Hematopoietic multipotent progenitor cell treated with erythropoietin and hydrocortisone succinate and interleukin-3 and kit ligand, for 8 days (in vitro differentiated cells): ENCODE measurements at regions not wholly inside any gene's neighbourhood (a gene's known extent, or its start where the extent isn't known, plus 50 kb on each side); places are given as distances from the start of the nearest gene placed in this dataset.
"Not testable (repeated sequence)": the region's sequence is repeated elsewhere in the genome, so short reads cannot be mapped to it uniquely, and the experiment has no call there.

Experiments used
- DNase-seq: peaks from one replicate; pipeline ENCODE4 v3.0.0-alpha.2; 2015

DNA sequence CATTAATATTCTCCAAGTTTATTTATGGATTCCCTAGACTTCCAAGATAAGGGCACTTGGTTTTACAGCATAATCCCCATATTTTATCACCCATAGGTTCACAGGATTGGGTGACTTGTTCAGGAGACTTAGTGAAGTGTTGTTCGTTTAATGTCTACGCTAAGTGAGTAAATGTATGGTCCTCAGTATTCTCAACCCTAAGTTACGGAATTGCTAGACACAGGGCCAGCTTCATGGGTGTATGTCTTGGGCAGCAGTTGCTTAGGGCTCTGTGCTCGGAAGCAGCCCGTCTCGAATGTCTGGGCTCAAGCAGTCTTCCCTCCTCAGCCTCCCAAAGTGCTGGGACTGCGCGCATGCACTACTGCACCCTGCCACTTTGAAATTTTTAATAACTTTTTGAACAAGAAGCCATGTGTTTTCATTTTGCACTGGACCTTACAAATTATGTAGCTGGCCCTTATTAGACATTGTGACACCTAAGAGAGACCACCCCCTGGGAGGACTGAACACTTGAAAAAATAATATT, 91.5 kb upstream of the ZNF217 start:
- DNase-seq, result no peak

DNA sequence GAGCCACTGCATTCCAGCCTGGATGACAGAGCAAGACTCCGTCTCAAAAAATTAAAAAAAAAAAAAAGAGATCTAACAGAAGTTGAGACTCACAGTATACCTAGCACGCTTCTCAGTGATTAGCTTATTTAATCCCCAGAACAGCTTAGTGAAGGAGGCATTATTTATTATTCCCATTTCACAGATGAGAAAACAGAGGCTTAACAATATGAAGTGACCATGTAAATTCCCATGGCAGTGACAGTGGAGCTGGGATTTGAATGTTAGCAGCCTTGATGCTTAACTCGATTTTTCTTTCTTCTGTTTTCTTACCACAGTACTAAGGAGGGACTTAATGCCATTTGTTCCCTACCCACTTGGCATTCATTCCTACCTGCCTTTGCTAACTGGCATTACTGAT, 89.9 kb upstream of the ZNF217 start:
- no peak for DNase-seq

DNA sequence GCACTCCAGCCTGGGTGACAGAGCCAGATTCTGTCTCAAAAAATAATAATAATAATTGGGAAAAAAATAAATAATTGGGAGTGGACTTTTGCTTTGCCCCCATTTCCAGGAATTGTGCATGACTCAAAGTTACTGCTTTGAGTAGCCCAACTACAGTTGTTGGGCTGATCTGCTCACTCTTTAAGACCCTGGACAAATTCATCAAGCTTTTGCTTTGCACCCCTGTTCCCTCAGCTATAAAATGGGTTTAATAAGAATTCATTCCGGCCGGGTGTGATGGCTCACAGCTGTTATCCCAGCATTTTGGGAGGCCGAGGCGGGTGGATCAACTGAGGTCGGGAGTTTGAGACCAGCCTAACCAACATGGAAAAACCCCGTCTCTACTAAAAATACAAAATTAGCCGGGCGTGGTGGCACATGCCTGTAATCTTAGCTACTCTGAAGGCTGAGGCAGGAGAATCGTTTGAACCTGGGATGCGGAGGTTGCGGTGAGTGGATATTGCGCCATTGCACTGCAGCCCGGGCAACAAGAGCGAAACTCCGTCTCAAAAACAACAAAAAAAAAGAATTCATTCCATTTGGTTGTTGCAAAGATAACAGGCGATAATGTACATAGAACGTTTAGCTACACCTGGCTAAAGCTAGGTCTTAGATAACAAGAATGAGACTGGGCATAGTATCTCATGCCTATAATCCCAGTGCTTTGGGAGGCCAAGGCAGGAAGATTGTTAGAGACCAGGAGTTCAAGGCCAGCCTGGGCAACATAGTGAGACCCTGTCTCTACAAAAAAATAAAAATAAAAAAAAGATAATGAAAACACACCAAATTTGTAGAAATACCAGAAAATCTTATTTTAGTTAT, 87.9 kb upstream of the ZNF217 start:
- no peak for DNase-seq

DNA sequence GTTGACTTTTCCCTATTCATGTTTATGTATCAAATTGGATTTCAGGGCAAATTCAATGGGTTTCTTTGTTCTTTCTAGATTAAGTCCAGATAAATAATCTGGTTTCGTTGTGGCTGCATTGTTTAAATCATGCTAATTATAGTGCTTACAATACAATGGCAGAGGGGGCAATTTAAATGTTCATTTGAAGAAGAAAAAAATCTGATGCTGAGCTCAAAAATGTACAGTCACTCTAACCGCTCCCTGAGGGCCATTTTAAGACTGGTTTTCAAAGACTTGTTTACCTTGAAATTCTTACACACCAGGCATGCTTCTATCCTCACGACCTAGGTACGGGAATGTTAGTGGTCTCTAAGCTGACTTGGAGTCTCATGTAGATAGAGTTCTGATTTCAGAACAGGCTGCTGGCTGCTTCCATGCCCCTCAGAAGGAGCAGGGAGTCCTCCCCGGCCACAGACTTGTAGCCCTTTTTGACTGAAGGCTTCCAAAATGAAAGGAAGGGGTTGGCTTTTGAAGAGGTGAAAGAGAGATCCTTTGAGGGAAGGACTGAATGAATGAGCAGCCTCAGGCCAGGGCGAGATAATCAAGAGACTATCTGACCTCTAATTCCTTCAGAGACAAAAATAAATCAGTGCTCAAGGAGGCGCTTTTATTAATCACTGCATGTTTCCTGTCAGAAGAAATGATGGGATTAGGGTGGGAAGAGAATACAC, 86.1 kb upstream of the ZNF217 start:
- DNase-seq, result no peak

DNA sequence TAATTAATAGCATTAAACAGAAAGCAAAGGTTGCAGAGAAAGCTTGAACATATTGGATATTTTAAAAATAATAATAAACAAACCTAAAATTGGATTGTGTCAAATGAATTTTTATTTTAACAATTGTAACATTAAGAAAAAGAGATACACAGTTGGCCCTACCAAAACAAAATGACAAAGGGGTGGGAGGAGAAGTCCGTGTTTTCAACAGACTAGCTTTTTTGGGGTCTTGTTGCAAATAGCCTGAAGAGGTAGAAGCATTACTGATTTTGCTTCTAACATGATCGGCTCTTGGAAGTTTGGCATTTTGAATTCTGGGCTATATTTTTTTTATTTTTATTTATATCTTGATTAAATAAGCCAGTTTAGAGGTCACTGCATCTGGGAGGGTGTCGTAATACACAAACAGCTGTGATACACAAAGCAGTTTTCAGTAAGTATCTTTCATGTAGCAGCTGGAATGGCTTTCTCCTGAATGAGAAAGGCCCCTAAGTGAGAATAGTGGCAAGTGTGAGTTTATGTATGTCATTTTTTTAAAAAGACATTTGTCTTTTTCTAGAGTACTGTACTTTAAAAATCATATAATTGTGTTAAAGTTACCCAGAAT, 85.5 kb upstream of the ZNF217 start:
- no peak for DNase-seq

DNA sequence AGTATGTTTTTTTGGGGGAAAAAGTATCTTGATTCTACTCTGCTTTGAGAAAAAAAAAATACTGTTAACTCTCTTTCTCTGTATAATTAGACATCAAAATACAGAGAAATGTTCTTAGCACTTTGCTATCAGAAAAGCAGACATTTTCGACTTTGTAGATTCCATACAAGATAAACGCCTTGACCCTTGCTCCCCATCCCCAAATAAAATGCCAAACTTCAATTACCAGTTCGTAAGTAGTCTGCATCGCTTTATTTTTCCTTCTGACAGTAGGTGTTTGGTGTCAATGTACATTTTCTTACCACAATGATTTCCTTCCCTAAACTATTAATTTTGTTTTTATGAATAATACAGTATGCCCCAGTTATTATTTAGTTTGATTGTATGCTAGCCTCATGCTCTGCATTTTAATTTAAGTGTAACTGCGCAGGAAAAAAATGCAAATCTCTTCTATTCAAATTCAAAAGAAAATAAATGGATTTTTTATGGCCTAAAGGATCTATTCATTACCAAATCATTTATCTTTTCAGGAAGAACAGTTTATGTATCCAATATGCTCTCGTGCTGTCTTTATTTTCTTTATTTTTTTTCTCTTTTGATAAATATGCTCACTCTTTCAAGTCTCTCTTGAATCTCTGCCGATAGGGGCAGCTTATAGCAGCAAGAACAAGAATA, 84.8 kb upstream of the ZNF217 start:
- no peak for DNase-seq

DNA sequence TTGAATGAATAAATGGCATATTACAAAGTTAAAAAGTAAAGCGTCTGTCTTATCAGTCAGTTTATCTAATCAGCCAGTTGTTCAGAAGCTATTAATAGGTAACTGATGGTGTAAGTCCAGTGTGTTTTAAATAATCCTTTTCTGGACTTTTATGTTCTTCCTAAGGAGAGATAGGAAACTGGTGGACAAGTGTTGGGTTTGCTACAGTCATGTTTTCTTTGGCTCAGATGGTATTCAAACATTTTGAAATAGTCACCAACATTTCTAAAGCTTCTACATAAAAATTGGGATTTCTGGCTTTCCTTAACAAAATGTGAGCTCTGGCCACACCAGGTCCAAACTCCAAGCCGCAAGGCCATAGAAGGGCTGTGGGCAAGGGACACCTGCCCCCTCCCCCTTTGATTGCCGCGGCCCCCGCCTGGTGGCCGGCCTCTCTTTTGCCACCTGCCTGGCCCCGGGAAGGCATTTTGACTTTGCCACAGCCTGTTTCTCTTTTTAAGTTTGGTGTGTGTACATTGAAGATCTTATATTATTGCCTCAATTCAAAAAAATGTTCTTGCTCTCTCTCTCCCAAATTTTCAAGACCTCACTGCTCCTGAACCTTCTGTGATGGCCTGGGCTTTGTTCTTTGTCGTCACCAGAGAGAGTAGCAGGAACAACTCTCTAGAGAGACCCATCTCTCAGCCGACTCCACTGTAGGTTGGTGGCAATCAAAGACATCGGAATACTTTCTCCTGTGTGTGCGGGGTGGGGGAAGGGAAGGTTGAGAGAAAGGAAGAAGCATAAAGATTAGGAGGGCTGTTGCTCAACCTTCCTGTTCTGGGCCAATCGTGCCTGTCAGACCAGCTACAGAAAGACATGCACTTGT, 84.0 kb upstream of the ZNF217 start:
- DNase-seq, result peak; percentile 73

DNA sequence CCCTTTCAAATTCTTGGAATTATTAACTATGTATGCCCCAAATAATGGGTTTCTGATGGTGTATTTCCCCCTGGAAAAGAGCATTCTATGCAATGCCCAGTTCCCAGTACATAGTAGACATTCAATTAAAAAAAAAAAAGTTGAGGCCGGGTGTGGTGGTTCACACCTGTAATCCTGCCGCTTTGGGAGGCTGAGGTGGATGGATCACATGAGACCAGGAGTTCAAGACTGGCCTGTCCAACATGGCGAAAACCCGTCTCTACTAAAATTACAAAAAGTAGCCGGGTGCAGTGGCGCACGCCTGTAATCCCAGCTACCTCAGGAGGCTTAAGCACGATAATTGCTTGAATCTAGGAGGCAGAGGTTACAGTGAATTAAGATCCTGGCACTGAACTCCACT, 83.3 kb upstream of the ZNF217 start:
- no peak for DNase-seq

DNA sequence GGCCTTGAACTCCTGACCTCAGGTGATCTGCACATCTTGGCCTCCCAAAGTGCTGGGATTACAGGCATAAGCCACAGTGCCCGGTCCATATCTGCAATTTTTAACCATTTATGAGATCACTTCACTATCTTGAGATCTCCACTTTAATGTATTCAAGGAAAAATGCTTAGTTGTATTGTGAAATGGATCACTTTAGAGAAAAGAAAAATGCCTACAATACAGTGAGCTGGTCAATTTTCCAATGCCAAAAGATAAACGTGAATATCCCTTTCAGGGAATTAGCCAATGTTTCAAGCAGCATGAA, 82.8 kb upstream of the ZNF217 start:
- no peak for DNase-seq

DNA sequence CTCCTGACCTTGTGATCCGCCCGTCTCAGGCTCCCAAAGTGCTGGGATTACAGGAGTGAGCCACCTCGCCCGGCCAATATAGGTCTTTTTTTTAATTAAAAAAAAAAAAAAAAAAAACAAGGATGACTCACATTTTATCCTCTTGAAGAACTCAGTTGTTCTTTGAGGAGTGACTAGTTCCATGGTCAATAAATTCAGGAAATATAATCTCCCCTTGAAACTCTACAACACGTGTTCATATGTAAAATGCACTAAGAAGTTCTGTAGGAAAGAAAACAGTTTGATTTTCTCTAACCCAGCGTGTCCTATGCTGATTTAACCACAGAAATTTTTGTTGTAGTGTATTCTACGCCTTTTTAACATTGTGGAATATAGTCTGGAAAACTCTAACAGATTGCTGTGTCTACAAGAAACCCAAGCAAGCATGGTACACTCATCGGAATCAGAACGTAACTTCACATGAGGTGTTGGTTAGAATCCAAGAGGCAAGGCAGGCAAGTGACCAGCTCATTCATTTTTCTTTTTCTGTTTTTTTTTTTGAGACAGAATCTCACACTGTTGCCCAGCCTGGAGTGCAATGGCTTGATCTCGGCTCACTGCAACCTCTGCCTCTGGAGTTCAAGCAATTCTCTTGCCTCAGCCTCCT, 79.0 kb upstream of the ZNF217 start:
- DNase-seq, result no peak

DNA sequence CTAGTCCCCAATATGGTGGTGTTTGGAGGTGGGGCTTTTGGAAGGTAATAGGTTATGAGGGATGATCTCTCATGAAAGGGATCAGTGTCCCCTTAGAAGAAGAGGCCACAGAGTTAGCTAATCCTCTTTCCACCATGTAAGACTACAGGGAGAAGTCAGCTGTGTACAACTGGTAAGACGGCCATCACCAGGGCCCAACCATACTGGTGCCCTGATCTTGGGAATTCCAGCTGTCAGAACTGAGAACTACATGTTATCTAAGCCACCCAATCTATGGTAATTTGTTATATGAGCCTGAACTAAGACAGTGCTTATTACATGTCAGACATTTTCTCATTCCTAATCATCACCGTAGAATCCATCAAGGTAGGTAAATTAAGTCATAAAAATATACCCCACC, 77.7 kb upstream of the ZNF217 start:
- DNase-seq, result no peak

DNA sequence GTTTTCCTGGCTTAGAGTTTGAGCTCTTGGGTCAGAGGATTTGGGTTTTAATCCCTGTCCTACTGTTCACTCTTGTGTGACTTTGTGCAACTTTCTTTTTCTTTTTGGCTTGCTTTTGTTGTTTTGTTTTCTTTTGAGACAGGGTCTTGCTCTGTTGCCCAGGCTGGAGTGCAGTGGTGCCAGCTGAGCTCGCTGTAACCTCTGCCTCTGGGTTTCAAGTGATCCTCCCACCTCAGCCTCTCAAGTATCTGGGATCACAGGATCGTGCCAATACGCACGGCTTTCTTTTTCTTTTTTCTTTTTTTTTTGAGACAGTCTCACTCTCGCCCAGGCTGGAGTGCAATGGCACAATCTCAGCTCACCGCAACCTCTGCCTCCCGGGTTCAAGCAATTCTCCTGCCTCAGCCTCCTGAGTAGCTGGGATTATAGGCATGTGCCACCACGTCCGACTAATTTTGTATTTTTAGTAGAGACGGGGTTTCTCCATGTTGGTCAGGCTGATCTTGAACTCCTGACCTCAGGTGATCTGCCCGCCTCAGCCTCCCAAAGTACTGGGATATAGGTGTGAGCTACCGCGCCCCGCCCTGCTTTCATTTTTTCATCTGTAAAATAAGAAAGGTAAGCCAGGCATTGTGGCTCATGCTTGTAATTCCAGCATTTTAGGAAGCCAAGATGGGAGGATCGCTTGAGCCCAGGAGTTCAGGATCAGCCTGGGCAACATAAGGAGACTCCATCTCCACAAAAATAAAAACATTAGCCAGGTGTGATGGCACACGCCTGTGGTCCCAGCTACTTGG, 76.1 kb upstream of the ZNF217 start:
- DNase-seq, result not testable (repeated sequence)

DNA sequence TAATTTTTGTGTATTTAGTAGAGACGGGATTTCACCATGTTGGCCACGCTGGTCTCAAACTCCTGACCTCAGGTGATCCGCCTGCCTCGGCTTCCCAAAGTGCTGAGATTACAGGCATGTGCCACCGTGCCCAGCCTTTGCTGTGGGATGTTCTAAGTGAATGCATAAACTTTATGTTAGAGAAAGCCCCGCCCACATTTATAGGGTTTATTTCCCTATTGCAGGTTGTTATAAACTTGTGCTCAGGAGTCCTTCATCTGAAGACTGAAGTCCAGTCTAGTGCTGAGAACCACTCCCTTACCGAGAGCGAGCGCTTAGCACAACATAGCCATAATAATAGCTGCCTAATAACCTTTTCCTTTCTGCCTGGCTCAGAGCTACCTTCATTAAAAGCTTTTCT, 75.4 kb upstream of the ZNF217 start:
- no peak for DNase-seq

DNA sequence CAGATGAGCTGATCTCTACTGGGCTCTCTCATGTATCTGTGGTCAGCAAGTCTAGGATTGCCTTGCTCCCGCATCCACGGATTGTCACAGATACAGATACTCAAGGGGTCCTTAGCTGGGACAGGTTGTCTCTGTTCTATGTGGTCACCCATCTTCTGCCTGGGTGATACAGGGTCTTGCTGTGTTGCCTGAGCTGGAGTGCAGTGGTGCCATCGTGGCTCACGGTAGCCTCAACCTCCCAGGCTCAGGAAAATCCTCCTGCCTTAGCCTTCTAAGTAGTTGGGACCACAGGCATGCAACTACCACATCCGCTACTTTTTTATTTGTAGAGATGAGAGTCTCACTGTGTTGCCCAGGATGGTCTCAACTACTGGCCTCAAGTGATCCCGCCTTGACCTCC, 72.5 kb upstream of the ZNF217 start:
- no peak for DNase-seq

DNA sequence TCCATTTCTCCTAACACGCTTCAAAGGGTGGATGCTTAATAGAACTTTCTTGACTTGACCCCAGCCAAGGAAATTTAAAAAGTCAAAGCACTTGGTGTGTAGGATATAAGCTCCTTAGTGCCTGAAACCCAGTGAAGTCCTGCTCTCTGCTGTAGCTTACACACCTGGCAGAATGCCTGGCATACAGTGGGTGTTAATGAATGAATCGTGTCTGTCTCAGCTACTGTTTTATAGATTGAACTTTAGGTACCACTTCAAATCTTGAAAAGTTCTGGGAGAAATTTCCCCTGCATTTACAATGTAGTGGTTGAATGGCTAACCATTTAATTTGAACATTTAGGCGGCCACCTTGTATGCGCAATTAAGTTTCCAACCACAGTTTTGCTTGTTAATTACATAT, 70.5 kb upstream of the ZNF217 start:
- DNase-seq, result no peak

DNA sequence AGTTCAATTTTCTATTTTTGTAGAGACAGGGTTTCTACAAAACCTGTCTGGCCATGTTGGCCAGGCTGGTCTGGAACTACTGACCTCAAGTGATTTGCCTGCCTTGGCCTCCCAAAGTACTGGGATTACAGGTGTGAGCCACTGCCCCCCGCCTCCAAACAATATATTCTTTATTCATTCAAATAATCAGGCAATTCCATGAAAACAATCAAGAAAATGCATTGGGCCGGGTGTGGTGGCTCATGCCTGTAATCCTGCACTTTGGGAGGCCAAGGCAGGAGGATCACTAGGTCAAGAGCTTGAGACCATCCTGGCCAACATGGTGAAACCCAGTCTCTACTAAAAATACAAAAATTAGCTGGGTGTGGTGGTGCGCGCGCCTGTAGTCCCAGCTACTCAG, 69.9 kb upstream of the ZNF217 start:
- DNase-seq, result not testable (repeated sequence)

DNA sequence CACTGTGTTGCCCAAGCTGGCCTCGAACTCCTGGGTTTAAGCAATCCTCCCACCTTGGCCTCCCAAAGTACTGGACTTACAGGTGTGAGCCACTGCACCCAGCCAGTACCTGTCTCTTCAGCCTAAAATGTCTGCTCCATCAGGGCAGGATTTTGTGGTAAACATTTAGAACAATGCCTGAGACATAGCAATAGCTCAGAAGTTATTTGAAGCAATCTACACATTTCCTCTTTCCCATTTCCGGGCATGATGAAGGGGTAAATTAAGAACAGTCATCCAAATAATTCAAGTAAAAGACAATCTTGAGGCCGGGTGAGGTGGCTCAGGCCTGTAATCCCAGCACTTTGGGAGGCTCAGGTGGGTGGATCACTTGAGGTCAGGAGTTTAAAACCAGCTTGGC, 69.0 kb upstream of the ZNF217 start:
- DNase-seq, result no peak

DNA sequence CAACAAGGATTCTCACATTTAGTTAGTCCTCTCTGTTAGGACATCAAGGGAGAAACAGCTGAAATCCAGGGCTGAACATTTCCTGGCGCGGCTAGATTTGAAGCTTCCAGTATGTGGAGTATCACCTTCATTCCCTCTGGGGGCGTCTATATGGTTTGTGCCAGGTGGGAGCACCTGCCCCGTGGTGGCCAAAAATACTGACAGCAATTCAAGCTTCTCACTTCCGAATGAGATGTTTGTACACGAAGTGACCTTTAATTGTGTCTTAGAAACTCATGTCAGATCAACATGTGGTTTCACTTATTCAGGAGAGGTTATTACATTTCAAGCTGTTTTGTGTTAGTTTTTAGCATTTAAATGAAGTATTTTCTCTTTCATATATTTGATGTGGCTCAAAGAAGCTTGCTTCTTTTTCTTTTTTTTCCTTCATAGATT, 67.3 kb upstream of the ZNF217 start:
- no peak for DNase-seq

DNA sequence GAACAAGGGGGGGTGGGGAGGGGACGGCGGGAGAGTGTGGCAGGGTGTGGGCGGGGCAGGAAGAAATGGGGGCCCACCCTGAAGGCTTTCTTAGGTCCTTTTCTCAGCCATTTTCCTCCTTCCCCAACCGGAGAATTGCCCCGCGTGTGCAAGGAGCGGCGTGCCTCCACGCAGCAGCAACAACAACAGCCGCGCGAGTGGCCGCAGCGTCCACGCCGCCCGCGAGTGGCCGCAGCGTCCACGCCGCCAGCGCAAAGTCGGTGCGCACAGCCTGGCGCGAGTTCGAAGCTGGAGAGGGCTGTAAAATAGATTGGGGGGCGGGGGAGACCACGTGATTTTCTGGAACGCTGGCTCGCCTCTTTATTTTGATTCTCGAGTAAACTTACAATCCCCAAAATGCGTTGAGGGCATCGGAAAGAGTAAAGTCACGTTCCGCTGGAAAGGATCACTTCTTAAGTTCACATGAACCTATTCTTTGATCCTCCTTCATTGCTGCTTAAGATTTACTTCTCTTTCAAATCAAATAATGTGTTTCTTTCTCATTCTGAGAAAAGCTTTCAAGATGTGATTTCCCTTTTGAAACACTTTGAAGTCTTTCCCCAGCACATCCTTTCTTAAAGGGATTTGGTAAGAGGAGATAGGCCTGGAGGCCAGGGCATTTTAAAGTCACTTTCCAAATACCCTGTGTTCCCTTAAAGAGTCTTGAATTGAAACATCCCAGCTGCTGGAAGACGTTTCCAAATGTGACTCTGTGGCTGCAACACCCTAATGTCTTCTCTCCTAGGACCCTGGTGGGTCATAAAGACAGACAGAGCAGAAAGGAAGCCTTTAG, 66.7 kb upstream of the ZNF217 start:
- no peak for DNase-seq

DNA sequence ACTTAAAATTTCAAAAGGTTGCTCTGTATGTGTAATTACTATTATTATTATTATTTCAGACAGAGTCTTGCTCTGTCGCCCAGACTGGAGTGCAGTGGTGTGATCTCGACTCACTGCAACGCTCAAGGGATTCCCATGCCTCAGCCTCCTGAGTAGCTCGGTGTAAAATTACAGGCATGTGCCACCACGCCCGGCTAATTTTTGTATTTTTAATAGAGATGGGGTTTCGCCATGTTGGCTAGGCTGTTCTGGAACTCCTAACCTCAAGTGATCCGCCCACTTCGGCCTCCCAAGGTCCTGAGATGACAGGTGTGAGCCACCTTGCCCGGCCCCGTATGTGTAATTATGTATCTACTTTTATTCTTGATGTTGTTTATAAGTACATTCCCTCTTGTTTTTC, 65.3 kb upstream of the ZNF217 start:
- DNase-seq, result no peak
